Endothelial cell of umbilical vein (primary cell): ENCODE measurements at regions not wholly inside any gene's neighbourhood (a gene's known extent, or its start where the extent isn't known, plus 50 kb on each side); places are given as distances from the start of the nearest gene placed in this dataset.

Experiments
- BruUV-seq: library from RNA; stranded (reverse); fragments of 400-500 nt; replicated peaks from 2 replicates; lab custom pipeline; 2021; lab: Mats Ljungman, UMichigan
- CTCF ChIA-PET: fragments of 300-600, 350-600 bp; sonication (Branson Sonifier 250); formaldehyde crosslinking; loops from one replicate; lab custom pipeline; 2021; ENCODE audit warnings: antibody characterized with exemption, inconsistent platforms; lab: Charles Lee
- POLR2A ChIA-PET: fragments of 300-600, 350-600 bp; sonication (Branson Sonifier 250); formaldehyde crosslinking; loops from one replicate; lab custom pipeline; 2021; ENCODE audit warnings: antibody characterized with exemption, inconsistent platforms; lab: Charles Lee
- DNase-seq: peaks from one replicate; pipeline ENCODE4 v3.0.0-alpha.2; 2011; ENCODE audit warnings: low read depth, low spot score
- FAIRE-seq: peaks from 2 replicates; lab custom pipeline; 2011; peaks lifted over from hg19 to GRCh38; lab: Jason Lieb, UNC
- H2AFZ ChIP-seq: 2 replicates; pipeline ENCODE4 v1.6.0; 2012; ENCODE audit warnings: low read depth, low read length, control low read depth, inconsistent platforms
- H3K27ac ChIP-seq: 2 replicates; pipeline ENCODE4 v1.5.1; 2011; ENCODE audit warnings: low read depth, mild to moderate bottlenecking, control low read depth, low read length, moderate library complexity; ENCODE audit not compliant: insufficient read depth
- H3K27me3 ChIP-seq, 2 experiments: 2 replicates each; pipeline versions ENCODE4 v1.6.0 to v1.6.1; 2011; ENCODE audit warnings: low read length in 2 of 2, mixed read lengths in 1 of 2; ENCODE audit not compliant: control insufficient read depth in 2 of 2, insufficient read depth in 2 of 2
- H3K36me3 ChIP-seq, 2 experiments: 2 replicates in 1 of 2; 3 replicates in 1 of 2; pipeline ENCODE4 v1.5.1; 2011; ENCODE audit warnings: low read length in 2 of 2, mild to moderate bottlenecking in 1 of 2, moderate library complexity in 1 of 2; ENCODE audit not compliant: control insufficient read depth in 2 of 2, insufficient read depth in 2 of 2; ENCODE audit errors: extremely low read depth in 1 of 2
- H3K4me1 ChIP-seq: 3 replicates; pipeline ENCODE4 v1.5.1; 2011; ENCODE audit warnings: mild to moderate bottlenecking, low read length; ENCODE audit not compliant: control insufficient read depth, insufficient read depth; ENCODE audit errors: extremely low read depth
- H3K4me2 ChIP-seq: 2 replicates; pipeline ENCODE4 v1.6.1; 2011; ENCODE audit warnings: low read length, control low read depth, mixed read lengths; ENCODE audit not compliant: insufficient read depth
- H3K4me3 ChIP-seq, 3 experiments: fragments of 200-600 bp in 1 of 3; sonication (generic), shearing (Covaris generic) in 1 of 3; replicated peaks in 1 of 3; 2 replicates each; pipeline ENCODE4 v1.5.1; 2011 to 2016; ENCODE audit warnings: control low read depth in 3 of 3, low read length in 3 of 3, mild to moderate bottlenecking in 2 of 3, inconsistent platforms in 1 of 3, low read depth in 1 of 3, moderate library complexity in 1 of 3; ENCODE audit not compliant: insufficient read depth in 1 of 3
- H3K79me2 ChIP-seq: 2 replicates; pipeline ENCODE4 v1.6.0; 2012; ENCODE audit warnings: low read length, inconsistent platforms; ENCODE audit not compliant: control insufficient read depth, insufficient read depth
- H3K9ac ChIP-seq: replicated peaks from 2 replicates; pipeline ENCODE3; 2011; ENCODE audit warnings: low read length, control low read depth; ENCODE audit not compliant: insufficient read depth; ENCODE audit errors: extremely low read depth
- H3K9me1 ChIP-seq: replicated peaks from 3 replicates; pipeline ENCODE4 v1.6.0; 2011; ENCODE audit warnings: mild to moderate bottlenecking, low read length; ENCODE audit not compliant: control insufficient read depth, insufficient read depth; ENCODE audit errors: extremely low read depth
- H3K9me3 ChIP-seq: replicated peaks from 2 replicates; pipeline ENCODE4 v1.5.1; 2012; ENCODE audit warnings: low read length, inconsistent platforms; ENCODE audit not compliant: control insufficient read depth, insufficient read depth
- H4K20me1 ChIP-seq: replicated peaks from 2 replicates; pipeline ENCODE3; 2011; ENCODE audit warnings: mild to moderate bottlenecking, low read length; ENCODE audit not compliant: control insufficient read depth, insufficient read depth; ENCODE audit errors: extremely low read depth
- CTCF ChIP-seq, 2 donors: IDR thresholded peaks; 1 replicate in 1 of 2; 2 replicates in 1 of 2; pipeline ENCODE4 v1.5.1; 2011; ENCODE audit warnings: low read length in 2 of 2, mild to moderate bottlenecking in 2 of 2, moderate library complexity in 2 of 2, control low read depth in 1 of 2, inconsistent platforms in 1 of 2, low read depth in 1 of 2; ENCODE audit not compliant: insufficient read depth in 1 of 2; ENCODE audit errors: extremely low read depth in 1 of 2
- EZH2 ChIP-seq: IDR thresholded peaks from 2 replicates; pipeline ENCODE4 v1.6.1; 2012; ENCODE audit warnings: borderline replicate concordance, low read depth, mild to moderate bottlenecking, moderate library complexity, low read length, inconsistent platforms; ENCODE audit not compliant: severe bottlenecking
- FOS ChIP-seq: IDR thresholded peaks from 2 replicates; pipeline ENCODE4 v1.6.1; 2011; ENCODE audit warnings: mild to moderate bottlenecking, low read length, moderate library complexity, borderline replicate concordance; ENCODE audit not compliant: insufficient read depth
- GATA2 ChIP-seq: IDR thresholded peaks from 2 replicates; pipeline ENCODE4 v1.7.0; 2011; ENCODE audit warnings: low read depth, mild to moderate bottlenecking, moderate library complexity, mixed read lengths, low read length; ENCODE audit not compliant: insufficient read length, insufficient read depth
- JUN ChIP-seq: IDR thresholded peaks from 2 replicates; pipeline ENCODE4 v1.6.1; 2011; ENCODE audit warnings: borderline replicate concordance, low read depth; ENCODE audit not compliant: insufficient read length, insufficient read depth
- MYC ChIP-seq: IDR thresholded peaks from one replicate; pipeline ENCODE4 v1.6.1; 2011; ENCODE audit warnings: mild to moderate bottlenecking, low read depth, low read length
- POLR2A ChIP-seq: IDR thresholded peaks from 2 replicates; pipeline ENCODE4 v1.6.1; 2012; ENCODE audit warnings: low read depth, mild to moderate bottlenecking, control low read depth, low read length
- POLR2AphosphoS5 ChIP-seq: IDR thresholded peaks from 2 replicates; pipeline ENCODE4 v1.6.1; 2012; ENCODE audit warnings: low read depth, mild to moderate bottlenecking, control low read depth, low read length, moderate library complexity; ENCODE audit not compliant: insufficient read depth
- dilution Hi-C: fragments of 300-500 bp; cut with MboI; formaldehyde crosslinking; loops from one replicate; pipeline ENCODE4 v1.15.0; 2019; ENCODE audit warnings: low sequenced_read_pairs; ENCODE audit not compliant: extremely low pct_ligation_motif_present
- intact Hi-C: fragments of 100-400 bp; cut with micrococcal nuclease; formaldehyde crosslinking; loops from one replicate; pipeline ENCODE4 v1.10.0; 2022
- TF ChIP-seq, protein P1 (sequence below): IDR thresholded peaks from 2 replicates; pipeline ENCODE4 v1.6.1; 2011; ENCODE audit not compliant: insufficient read depth, insufficient read length

DNA sequence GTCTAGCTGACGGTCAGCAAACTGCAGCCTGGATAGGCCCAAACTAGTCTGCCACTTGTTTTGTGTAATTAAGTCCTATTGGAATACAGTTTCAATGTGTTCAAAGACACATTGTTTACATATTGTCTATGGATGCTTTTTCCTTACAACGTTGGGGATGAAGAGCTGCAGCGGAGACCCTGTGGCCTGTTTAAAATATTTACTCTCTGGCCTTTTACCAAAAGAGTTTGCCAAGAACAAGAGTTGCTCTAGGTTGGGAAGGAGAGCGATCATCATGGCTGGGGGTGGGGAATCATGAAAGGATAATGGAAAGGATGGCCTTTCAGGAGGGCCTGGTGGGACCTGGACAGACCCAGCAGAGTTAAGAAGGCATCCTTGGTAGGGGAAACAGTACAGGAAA is 274.9 kb upstream of the ZFHX3 start:
- intact Hi-C loops, result no loop called here
- FAIRE-seq (no peak), DNase-seq (no peak)
- H3K79me2 ChIP-seq, result no peaks in the 10 kb centered on the region
- H3K27me3 ChIP-seq, result no peaks in the 10 kb centered on the region
- H4K20me1 ChIP-seq, result no peaks in the 10 kb centered on the region
- no TSS peak for BruUV-seq
- no peak overlapping the region for H3K4me2 ChIP-seq
- CTCF ChIA-PET, result no interaction called here
- POLR2A ChIA-PET, result no interaction called here
- no peak overlapping the region for H3K4me3 ChIP-seq
- H2AFZ ChIP-seq, result no peak overlapping the region
- no peak overlapping the region for H3K27ac ChIP-seq
- TF ChIP-seq CTCF (IDR thresholded peaks at IDR 0.05; ENCODE audit: extremely low read depth in 1 of 2, insufficient read depth in 1 of 2, low read depth in 1 of 2, low read length in 2 of 2) (no peak), FOS (no peak), MYC (no peak)
- TF ChIP-seq, protein P1, sequence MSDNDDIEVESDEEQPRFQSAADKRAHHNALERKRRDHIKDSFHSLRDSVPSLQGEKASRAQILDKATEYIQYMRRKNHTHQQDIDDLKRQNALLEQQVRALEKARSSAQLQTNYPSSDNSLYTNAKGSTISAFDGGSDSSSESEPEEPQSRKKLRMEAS, result no peak
- no peaks in the 10 kb centered on the region for H3K36me3 ChIP-seq
- H3K9me3 ChIP-seq, result no peaks in the 10 kb centered on the region
- no peaks in the 10 kb centered on the region for H3K9me1 ChIP-seq
- no peak overlapping the region for H3K9ac ChIP-seq
- no peaks in the 10 kb centered on the region for H3K4me1 ChIP-seq
- dilution Hi-C loops, result no loop called here

DNA sequence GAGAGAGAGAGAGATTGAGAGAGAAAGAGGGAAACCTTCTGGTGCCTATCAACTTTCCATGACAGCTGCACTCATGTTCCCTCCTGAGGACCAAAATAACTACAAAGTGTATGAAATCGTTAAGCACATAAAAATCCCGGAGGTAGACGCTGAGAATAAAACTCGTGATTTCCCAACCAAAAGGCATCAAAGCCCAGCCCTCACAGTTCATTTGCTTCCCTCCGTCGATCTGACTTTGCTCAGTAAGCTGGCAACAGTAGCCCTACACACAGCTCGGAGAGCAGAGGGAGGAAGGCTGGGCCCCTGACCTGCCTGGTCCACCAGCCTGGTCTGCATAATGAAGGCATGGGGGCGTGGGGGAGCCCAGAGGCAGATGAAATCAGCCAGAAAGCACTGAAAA is 273.9 kb upstream of the ZFHX3 start:
- Histone ChIP-seq H4K20me1 (no peaks in the 10 kb centered on the region), H2AFZ (no peak overlapping the region), H3K4me1 (no peaks in the 10 kb centered on the region), H3K27me3 (no peaks in the 10 kb centered on the region), H3K9me1 (no peaks in the 10 kb centered on the region), H3K79me2 (no peaks in the 10 kb centered on the region), H3K36me3 (no peaks in the 10 kb centered on the region), H3K27ac (no peak overlapping the region), H3K9ac (no peak overlapping the region), H3K4me3 (no peak overlapping the region), H3K4me2 (no peak overlapping the region), H3K9me3 (no peaks in the 10 kb centered on the region)
- dilution Hi-C loops, result no loop called here
- DNase-seq, result no peak
- CTCF ChIA-PET, result interaction anchor here (0.6 kb wide), 1 partner anchor 28 kb away, joined by 3 read pairs; no protein-coding TSS in a partner anchor
- no TSS peak for BruUV-seq
- TF ChIP-seq POLR2A, result no peak
- no peak for TF ChIP-seq EZH2
- TF ChIP-seq JUN, result no peak
- no peak for TF ChIP-seq MYC
- no peak for TF ChIP-seq POLR2AphosphoS5
- TF ChIP-seq FOS, result no peak
- TF ChIP-seq, protein P1, result no peak
- no peak for TF ChIP-seq GATA2
- no peak for TF ChIP-seq CTCF (IDR thresholded peaks at IDR 0.05; ENCODE audit: extremely low read depth in 1 of 2, insufficient read depth in 1 of 2, low read depth in 1 of 2, low read length in 2 of 2)
- FAIRE-seq, result no peak
- POLR2A ChIA-PET, result no interaction called here
- intact Hi-C loops, result no loop called here
